ENCODE measurements at regions not wholly inside any gene's neighbourhood (a gene's known extent, or its start where the extent isn't known, plus 50 kb on each side); places are given as distances from the start of the nearest gene placed in this dataset.

DNA sequence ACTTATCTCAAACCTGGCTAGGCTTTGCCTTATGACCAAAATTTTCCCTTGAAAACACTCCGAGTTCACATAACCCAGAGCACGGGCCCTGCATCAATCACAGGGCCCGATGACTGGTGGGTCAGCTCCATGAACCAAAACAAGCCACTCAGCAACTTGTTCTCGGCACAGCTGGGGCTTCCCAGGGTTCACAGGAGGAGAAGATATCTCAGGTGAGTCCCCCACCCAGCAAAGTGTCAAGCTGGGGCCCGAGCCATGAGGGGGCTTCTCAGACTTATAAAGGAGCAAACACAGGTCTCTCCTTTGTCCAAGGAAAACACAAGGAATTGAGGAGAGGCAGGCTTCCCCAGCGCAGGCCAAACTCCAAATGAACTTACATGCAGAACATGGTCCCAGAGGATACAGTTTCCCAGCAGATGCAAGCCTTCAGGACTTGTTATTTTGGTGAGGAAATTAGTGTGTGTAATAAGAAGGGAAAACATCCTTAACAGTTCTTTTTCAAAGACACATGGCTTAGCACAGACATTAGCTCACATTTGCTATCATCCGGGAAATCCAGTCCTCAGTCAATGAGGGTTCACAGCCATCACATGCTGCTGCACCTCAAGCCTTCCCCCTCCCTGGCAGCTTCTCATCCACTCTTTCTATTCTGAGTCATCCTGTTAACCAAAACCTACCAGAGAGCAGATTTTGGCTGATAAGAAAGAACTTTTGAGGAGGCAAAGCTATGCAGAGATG lies 98.1 kb upstream of the NFIA start:
- no peak for DNase-seq (ENCODE audit: low read depth)

DNA sequence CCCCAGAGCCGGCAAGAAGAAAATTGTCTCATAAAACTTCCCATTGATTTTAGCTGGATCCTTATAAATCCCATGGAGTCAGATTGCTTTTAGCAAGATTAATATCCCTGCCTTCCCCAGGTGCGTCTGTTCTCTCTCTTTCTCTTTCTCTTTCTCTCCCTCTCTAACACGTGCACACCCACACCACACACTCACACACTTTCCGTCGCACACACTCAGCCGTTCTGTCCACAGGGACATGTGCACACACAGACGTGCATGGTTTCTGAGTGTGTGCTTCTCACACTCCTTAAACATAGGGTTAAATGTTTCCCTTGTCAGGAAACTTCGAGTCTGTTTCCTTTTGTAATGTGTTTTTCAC lies 98.7 kb upstream of the NFIA start:
- DNase-seq (ENCODE audit: low read depth): no peak

- DNase-seq (ENCODE audit: low read depth): no peak
Measured at GRCh38 chr1:60982539-60982938, 99.8 kb upstream of the NFIA start.

DNA sequence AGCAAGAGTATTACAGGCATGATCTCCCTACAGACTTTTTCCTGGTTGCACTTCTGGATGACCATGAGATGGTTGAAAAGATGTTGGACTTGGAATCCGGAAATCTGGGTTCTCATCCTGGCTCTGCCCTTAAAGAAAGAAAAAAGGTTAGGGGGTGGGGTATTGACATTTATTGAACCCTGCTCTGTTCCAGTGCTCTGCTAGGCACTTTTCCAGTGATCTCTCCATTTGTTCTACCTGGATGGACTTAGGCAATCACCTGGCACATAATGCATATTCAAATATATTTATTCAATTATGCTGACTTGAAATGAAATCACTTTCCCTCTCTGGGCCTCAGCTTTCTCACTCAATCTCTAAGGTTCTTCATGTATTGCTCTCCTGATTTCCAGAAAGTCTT lies 101.0 kb upstream of the NFIA start:
- DNase-seq (ENCODE audit: low read depth): no peak

DNA sequence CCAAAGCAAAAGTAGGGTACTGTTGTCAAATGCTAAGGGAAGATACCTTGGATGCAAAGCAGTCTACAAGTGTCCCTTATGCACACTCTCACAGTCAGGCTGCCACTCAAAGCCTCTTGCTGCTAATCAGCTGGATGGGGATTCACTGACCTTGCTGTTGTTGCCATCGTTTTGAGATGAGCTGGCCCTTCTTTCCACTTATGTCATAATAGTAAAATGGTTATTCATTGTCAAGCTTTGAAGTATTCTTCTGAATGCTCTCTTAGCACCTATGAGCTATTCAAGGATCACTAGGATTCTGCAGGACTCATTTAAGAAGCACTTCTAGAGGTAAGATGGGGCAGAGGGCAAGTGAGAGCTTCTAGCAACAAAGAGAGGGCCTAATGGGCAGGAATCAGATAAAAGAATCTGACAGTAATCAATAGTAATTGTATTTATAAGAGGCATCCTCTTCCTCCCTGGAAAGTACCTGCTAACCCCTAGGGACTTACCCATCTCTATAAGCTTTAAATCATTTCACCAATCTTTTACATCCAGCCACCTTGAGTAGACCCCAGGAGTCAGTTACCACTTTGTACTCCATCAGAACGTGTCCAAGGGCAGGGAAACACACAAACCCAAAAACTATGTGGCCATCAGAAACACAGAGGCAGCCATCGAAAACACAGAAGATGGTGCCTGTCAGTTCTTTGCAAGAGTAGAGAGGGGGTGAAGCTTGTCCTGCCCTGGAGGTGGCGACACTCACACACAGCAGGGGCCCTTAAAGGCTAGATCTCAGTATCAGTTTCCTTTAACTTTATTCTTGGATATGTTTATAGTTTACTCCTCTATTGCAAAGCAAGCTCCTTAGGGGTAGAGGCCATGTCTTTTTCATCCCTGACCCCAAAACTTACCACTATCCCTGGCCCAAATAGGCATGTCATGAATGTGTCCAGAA lies 103.7 kb upstream of the NFIA start:
- peak; percentile 47 for DNase-seq (ENCODE audit: low read depth)

DNA sequence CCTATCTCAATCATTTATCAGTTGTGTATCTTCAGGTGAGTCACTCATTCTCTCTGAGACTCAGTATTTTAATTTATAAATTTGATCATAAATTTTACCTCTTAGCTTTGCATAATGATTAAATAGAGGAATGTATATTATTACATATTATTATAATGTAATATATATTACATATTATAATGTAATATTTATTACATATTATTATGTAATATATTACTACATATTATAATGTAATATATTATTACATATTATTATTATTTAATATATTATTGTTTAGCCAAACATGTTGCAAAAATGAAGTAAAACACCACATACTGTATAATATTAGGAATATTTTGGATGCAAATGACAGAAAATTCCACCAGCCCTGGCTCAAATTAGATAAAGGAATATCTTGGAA lies 104.7 kb upstream of the NFIA start:
- no peak for DNase-seq (ENCODE audit: low read depth)

DNA sequence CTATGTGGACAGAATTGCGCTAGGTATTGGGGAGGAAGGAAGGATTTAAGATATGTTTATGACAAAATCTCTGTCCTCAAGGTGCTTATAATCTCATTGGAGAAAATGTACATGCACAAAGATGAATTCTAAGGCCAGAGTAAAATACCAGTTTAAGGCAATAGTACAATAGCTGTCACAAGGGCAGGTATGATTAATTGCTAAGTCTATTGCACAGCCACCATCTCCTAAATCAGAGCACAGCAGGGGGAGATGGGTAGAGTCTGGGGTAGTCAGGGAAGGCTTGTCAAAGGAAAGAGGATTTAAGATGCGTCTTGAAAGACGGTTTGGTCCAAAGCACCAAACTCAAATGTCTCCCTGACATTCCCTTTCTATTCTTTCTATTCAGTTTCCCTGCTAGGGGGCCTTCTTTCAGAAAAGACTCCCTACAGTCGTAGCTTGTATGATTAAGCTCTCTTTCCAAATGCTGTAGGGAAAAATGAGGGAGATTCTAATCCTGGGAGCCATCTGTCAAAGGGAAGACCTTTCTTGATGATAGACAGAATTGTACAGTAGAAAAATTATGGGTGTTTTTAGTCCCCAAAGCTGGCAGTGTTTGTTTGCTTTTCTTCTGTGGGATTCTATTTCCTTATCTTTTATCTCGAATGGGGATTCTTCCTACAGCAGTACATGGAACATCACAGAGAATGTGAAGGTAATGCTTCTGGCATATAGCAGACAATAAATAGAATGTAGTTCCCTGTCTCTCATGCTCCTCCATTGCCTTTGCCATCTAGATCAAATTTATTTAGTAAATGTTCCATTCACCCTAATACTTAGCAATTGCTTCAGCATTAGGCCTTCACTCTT lies 107.6 kb upstream of the NFIA start:
- no peak for DNase-seq (ENCODE audit: low read depth)

DNA sequence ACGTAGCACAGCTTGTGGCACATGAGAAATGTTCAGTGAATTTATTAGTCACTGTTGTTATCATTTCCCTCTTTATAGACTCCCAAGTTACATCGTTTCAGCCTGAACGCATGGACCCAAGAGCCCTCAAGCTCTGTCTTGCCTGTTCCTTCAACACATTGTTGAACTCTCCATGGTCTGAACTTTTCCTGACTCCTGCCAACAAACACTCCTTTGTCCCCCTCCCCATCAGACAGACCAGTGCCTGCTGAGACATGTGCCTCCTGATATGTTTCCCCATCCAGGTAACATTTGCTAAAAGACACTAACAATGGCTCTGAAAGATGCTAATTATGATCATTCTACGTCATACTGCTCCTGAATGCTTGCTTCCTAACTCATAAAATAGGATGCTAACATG lies 108.7 kb upstream of the NFIA start:
- no peak for DNase-seq (ENCODE audit: low read depth)

DNA sequence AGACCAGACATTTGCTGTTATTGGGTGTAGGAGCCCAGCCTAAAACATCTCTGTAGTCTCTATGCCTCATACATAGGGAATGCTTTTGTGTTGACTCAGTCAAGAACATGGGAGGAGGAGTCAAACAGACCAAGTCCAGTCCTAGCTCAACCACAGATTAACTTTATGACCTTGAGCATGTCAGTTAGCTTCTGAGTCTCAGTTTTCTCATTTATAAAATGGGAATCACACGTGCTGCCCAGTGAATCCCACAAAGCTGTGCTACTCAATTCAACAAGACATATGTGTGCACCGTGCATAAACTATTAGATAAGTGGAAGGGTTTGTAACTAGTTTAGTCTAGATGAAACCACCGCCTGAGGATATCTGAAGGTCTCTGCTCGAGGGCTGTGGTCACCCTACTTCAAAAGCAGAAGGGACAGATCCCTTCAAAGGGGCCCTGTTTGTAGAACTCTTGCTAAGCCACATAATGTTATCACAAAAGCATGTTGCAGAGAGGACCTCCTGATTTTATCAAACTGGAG lies 109.5 kb upstream of the NFIA start:
- peak; percentile 85 for DNase-seq (ENCODE audit: low read depth)

DNA sequence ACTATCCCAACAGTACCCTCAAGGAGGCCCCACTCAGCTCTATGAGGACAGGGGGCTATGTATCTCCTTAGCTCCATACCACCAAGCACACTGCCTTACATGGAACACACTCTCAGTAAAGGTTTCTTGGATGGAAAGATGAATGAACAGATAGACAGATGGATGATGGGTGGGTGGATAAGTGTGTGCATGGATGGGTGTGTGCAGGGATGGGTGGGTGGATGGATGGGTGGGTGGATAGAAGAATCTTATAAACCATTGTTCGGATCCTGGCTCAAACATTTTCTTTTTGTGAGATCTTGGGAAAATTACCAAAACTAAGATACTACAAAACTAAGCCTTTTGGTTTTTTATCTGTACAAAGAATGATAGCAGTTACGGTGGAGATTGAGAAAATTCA lies 111.0 kb upstream of the NFIA start:
- DNase-seq (ENCODE audit: low read depth): no peak

DNA sequence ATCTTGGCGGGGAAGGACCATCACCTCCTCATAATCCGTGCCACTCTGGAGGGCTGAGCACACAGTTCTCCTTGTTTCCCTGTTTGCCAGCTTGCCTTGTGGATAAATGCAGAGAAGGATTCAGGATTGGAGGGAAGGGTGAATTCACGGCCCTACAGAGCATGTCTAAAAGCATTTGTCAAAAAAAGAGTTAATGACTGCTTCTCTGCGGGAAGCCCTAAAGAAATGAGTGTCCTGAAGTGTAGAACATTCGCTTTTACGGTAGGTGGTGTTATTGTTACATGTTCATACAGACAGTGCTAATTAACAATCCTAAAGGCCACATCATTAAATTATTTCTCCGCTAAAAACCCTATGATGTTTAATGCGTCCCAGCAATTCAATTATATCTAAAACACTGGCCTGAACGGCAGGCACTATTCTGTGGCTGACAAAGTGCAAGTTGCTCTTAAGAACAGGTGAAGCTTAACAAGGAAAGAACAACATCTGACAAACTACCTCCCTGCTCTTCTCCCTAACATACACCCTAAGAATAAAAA lies 112.3 kb upstream of the NFIA start:
- DNase-seq (ENCODE audit: low read depth): peak; percentile 42

GRCh38 chr1:60965280-60965854 lies 117.0 kb upstream of the NFIA start:
- no peak for DNase-seq (ENCODE audit: low read depth)

DNA sequence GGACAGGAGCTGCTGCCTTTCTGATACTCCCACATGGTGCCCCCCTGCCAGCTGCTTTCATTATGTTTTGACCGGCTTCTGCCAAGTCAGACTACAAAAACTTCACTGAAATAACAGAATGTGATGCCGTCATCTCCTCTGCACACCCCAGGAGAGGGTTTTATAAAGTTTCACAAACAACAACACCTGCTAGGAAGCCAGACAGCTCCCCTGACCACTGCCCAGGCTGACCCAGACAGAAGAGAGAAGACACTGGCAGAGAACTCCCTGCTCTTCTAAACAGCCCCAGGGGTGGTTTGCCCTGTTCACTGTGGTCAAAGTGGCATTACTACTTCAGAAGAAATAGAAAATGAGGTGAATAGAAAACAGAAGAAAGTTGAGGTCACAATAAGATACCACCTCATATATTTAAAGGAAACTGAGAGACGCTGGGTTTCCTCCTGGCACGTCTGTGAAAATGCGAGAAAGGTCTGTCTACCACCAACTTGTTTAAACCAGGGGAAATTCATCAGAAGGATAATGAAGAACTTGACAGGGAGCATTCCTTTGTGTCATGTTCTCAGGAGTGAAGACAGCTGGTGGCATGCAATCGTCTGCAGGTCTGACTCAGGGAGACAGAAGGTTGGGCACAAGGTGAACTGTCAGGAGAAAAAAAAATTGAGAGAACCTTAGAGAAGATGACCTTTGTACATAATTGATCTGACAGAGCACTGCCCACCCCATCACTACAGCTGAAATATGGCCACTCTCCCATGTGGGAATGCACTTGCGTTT lies 119.0 kb upstream of the NFIA start:
- no peak for DNase-seq (ENCODE audit: low read depth)

DNA sequence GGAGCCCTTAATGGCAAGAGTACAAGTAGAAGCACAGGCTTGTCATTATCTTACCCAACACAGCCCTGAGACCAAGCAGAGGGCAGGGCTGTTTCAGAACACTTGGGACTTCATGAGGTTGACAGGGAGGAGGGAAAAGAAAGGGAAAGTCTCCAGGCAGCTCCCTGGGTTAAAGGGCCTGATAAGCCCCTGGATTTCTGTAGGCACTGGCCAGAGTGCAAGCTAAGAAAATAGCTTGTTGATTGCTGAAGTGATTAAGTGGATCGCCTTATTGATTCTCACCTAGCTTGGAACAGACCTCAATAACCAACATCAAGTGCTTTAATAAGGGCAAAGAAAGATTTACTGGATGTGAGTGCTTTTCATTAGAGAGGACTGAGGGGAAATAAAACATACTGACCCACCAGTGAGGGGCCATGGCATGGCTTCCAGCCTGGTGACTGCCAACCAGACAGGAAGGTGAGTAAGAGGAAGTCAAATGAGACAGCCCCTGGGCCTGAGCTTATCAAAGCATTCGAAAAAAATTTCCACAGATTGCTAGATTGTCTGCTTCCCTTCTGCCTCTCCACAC lies 121.4 kb upstream of the NFIA start:
- DNase-seq (ENCODE audit: low read depth): peak; percentile 29

GRCh38 chr1:60959701-60960100 lies 122.7 kb upstream of the NFIA start:
- DNase-seq (ENCODE audit: low read depth): no peak

- DNase-seq (ENCODE audit: low read depth): no peak
Measured at GRCh38 chr1:60958001-60958400, 124.4 kb upstream of the NFIA start.

- no peak for DNase-seq (ENCODE audit: low read depth)
Measured at GRCh38 chr1:60956520-60956919, 125.8 kb upstream of the NFIA start.

- no peak for DNase-seq (ENCODE audit: low read depth)
Measured at GRCh38 chr1:60952612-60953111, 129.7 kb upstream of the NFIA start.

GRCh38 chr1:60950224-60951063 lies 131.9 kb upstream of the NFIA start:
- DNase-seq (ENCODE audit: low read depth): no peak
